Immature natural killer cell (primary cell): ENCODE measurements at regions not wholly inside any gene's neighbourhood (a gene's known extent, or its start where the extent isn't known, plus 50 kb on each side); places are given as distances from the start of the nearest gene placed in this dataset.

ENCODE experiments used
- DNase-seq, 3 donors: peaks; one replicate each; pipeline ENCODE4 v3.0.0; 2022; ENCODE audit warnings: mixed read lengths in 1 of 3
- H3K27ac Mint-ChIP-seq, 6 donors: one replicate each; pipeline ENCODE4 v1.8.0; 2020; ENCODE audit warnings: mixed read lengths in 6 of 6, mild to moderate bottlenecking in 5 of 6, inconsistent platforms in 4 of 6, moderate library complexity in 3 of 6
- H3K27me3 Mint-ChIP-seq, 3 donors: one replicate each; pipeline ENCODE4 v1.8.0; 2020 to 2021; ENCODE audit warnings: low read depth in 3 of 3, mild to moderate bottlenecking in 3 of 3, mixed read lengths in 3 of 3, moderate library complexity in 3 of 3, inconsistent platforms in 1 of 3
- H3K36me3 Mint-ChIP-seq, 3 donors: one replicate each; pipeline ENCODE4 v1.8.0; 2020; ENCODE audit warnings: mixed read lengths in 3 of 3, inconsistent platforms in 2 of 3, mild to moderate bottlenecking in 2 of 3
- H3K4me1 Mint-ChIP-seq, 2 donors: one replicate each; pipeline ENCODE4 v1.8.0; 2020; ENCODE audit warnings: inconsistent platforms in 2 of 2, mild to moderate bottlenecking in 2 of 2, mixed read lengths in 2 of 2, moderate library complexity in 1 of 2
- H3K4me3 Mint-ChIP-seq, 5 donors: one replicate each; pipeline ENCODE4 v1.8.0; 2020; ENCODE audit warnings: mild to moderate bottlenecking in 5 of 5, mixed read lengths in 5 of 5, inconsistent platforms in 3 of 5, moderate library complexity in 3 of 5
- H3K9me3 Mint-ChIP-seq, 6 donors: one replicate each; pipeline ENCODE4 v1.8.0; 2020; ENCODE audit warnings: mild to moderate bottlenecking in 6 of 6, mixed read lengths in 6 of 6, inconsistent platforms in 4 of 6, moderate library complexity in 3 of 6

- Mint-ChIP-seq H3K4me1 (peaks cover 8 to 9% of the 10 kb centered on the region in 2 donors), H3K9me3 (peaks cover 0 to 1% (median 0%) of the 10 kb centered on the region in 6 donors), H3K27me3 (peaks cover 0 to 2% (median 0%) of the 10 kb centered on the region in 3 donors), H3K36me3 (no peaks in the 10 kb centered on the region), H3K27ac (peak overlapping the region in 1 of 6 donors; percentile 3), H3K4me3 (no peak overlapping the region)
- no peak for DNase-seq
Observed at GRCh38 chr13:40211586-40211968, 454.9 kb downstream of the FOXO1 start.

- H3K4me3 Mint-ChIP-seq: no peak overlapping the region
- H3K4me1 Mint-ChIP-seq: no peaks in the 10 kb centered on the region
- peak overlapping the region in 2 of 6 donors; percentile 2 to 10 for H3K27ac Mint-ChIP-seq
- H3K27me3 Mint-ChIP-seq: peaks cover 0 to 2% (median 0%) of the 10 kb centered on the region in 3 donors
- peaks cover 0 to 1% (median 0%) of the 10 kb centered on the region in 6 donors for H3K9me3 Mint-ChIP-seq
- no peaks in the 10 kb centered on the region for H3K36me3 Mint-ChIP-seq
- no peak for DNase-seq
Observed at GRCh38 chr13:40213779-40214178, 452.7 kb downstream of the FOXO1 start.

- no peak for DNase-seq
- peaks cover 4% of the 10 kb centered on the region in 2 donors for H3K4me1 Mint-ChIP-seq
- peak overlapping the region in 2 of 6 donors; percentile 0 to 12 for H3K27ac Mint-ChIP-seq
Observed at GRCh38 chr13:40215311-40215710, 451.1 kb downstream of the FOXO1 start.

GRCh38 chr13:40215747-40216146, 450.7 kb downstream of the FOXO1 start:
- peaks cover 8 to 9% of the 10 kb centered on the region in 2 donors for H3K4me1 Mint-ChIP-seq

More at GRCh38 chr13:40215311-40215710, 451.1 kb downstream of the FOXO1 start:
- Mint-ChIP-seq H3K4me3 (no peak overlapping the region), H3K9me3 (peaks cover 0 to 1% (median 0%) of the 10 kb centered on the region in 6 donors), H3K36me3 (no peaks in the 10 kb centered on the region), H3K27me3 (peaks cover 0 to 2% (median 0%) of the 10 kb centered on the region in 3 donors)

GRCh38 chr13:40217675-40218074, 448.8 kb downstream of the FOXO1 start:
- Mint-ChIP-seq H3K36me3 (no peaks in the 10 kb centered on the region), H3K4me3 (no peak overlapping the region), H3K9me3 (no peaks in the 10 kb centered on the region), H3K27ac (no peak overlapping the region), H3K4me1 (peaks cover 28% of the 10 kb centered on the region in 2 donors), H3K27me3 (peaks cover 0 to 5% (median 0%) of the 10 kb centered on the region in 3 donors)
- no peak for DNase-seq

More at GRCh38 chr13:40215747-40216146, 450.7 kb downstream of the FOXO1 start:
- DNase-seq: no peak
- Mint-ChIP-seq H3K9me3 (peaks cover 0 to 1% (median 0%) of the 10 kb centered on the region in 6 donors), H3K4me3 (no peak overlapping the region), H3K27ac (peak overlapping the region in 2 of 6 donors; percentile 12 to 31), H3K36me3 (no peaks in the 10 kb centered on the region), H3K27me3 (peaks cover 0 to 2% (median 0%) of the 10 kb centered on the region in 3 donors)

- peaks cover 32 to 34% of the 10 kb centered on the region in 2 donors for H3K4me1 Mint-ChIP-seq
- H3K27ac Mint-ChIP-seq: peak overlapping the region; percentile 82 to 98 (median 92)
- H3K9me3 Mint-ChIP-seq: no peaks in the 10 kb centered on the region
- H3K27me3 Mint-ChIP-seq: peaks cover 0 to 5% (median 2%) of the 10 kb centered on the region in 3 donors
- no peaks in the 10 kb centered on the region for H3K36me3 Mint-ChIP-seq
- DNase-seq: peak; percentile 4 to 45 (median 28)
- peak overlapping the region in 3 of 5 donors; percentile 56 to 81 (median 71) for H3K4me3 Mint-ChIP-seq
Observed at GRCh38 chr13:40220299-40220935, 446.0 kb downstream of the FOXO1 start.

GRCh38 chr13:40221131-40221459, 445.3 kb downstream of the FOXO1 start:
- H3K4me3 Mint-ChIP-seq: peak overlapping the region; percentile 48 to 81 (median 61)
- DNase-seq: no peak
- H3K9me3 Mint-ChIP-seq: no peaks in the 10 kb centered on the region
- H3K27ac Mint-ChIP-seq: peak overlapping the region; percentile 82 to 98 (median 92)
- peaks cover 32 to 34% of the 10 kb centered on the region in 2 donors for H3K4me1 Mint-ChIP-seq
- H3K36me3 Mint-ChIP-seq: no peaks in the 10 kb centered on the region
- H3K27me3 Mint-ChIP-seq: peaks cover 0 to 3% (median 2%) of the 10 kb centered on the region in 3 donors

- Mint-ChIP-seq H3K27me3 (peaks cover 0 to 3% (median 2%) of the 10 kb centered on the region in 3 donors), H3K4me1 (peaks cover 32 to 34% of the 10 kb centered on the region in 2 donors), H3K9me3 (no peaks in the 10 kb centered on the region), H3K4me3 (peak overlapping the region; percentile 48 to 81 (median 61)), H3K36me3 (no peaks in the 10 kb centered on the region), H3K27ac (peak overlapping the region; percentile 82 to 98 (median 92))
- DNase-seq: peak; percentile 61 to 80 (median 68)
Observed at GRCh38 chr13:40221460-40222201, 444.8 kb downstream of the FOXO1 start.

GRCh38 chr13:40223585-40223984, 442.9 kb downstream of the FOXO1 start:
- H3K4me1 Mint-ChIP-seq: peaks cover 32 to 34% of the 10 kb centered on the region in 2 donors
- H3K27me3 Mint-ChIP-seq: peaks cover 0 to 3% (median 2%) of the 10 kb centered on the region in 3 donors
- H3K27ac Mint-ChIP-seq: peak overlapping the region in 3 of 6 donors; percentile 31 to 88 (median 77)
- H3K36me3 Mint-ChIP-seq: no peaks in the 10 kb centered on the region
- H3K4me3 Mint-ChIP-seq: no peak overlapping the region
- no peak for DNase-seq
- no peaks in the 10 kb centered on the region for H3K9me3 Mint-ChIP-seq

GRCh38 chr13:40228496-40228895, 437.9 kb downstream of the FOXO1 start:
- no peaks in the 10 kb centered on the region for H3K9me3 Mint-ChIP-seq
- no peak overlapping the region for H3K4me3 Mint-ChIP-seq
- no peaks in the 10 kb centered on the region for H3K36me3 Mint-ChIP-seq
- DNase-seq: no peak
- peaks cover 0 to 4% (median 0%) of the 10 kb centered on the region in 3 donors for H3K27me3 Mint-ChIP-seq
- H3K4me1 Mint-ChIP-seq: peaks cover 0 to 1% of the 10 kb centered on the region in 2 donors
- no peak overlapping the region for H3K27ac Mint-ChIP-seq

- Mint-ChIP-seq H3K4me1 (no peaks in the 10 kb centered on the region), H3K9me3 (no peaks in the 10 kb centered on the region), H3K36me3 (no peaks in the 10 kb centered on the region), H3K27ac (peak overlapping the region in 1 of 6 donors; percentile 10), H3K4me3 (no peak overlapping the region), H3K27me3 (peaks cover 0 to 4% (median 0%) of the 10 kb centered on the region in 3 donors)
- no peak for DNase-seq
Observed at GRCh38 chr13:40228990-40229389, 437.5 kb downstream of the FOXO1 start.

GRCh38 chr13:40230833-40231266, 435.6 kb downstream of the FOXO1 start:
- Mint-ChIP-seq H3K36me3 (no peaks in the 10 kb centered on the region), H3K27me3 (peaks cover 0 to 4% (median 0%) of the 10 kb centered on the region in 3 donors), H3K4me3 (no peak overlapping the region), H3K9me3 (no peaks in the 10 kb centered on the region), H3K4me1 (no peaks in the 10 kb centered on the region), H3K27ac (peak overlapping the region in 1 of 6 donors; percentile 58)
- DNase-seq: no peak

- DNase-seq: no peak
- peaks cover 0 to 4% (median 0%) of the 10 kb centered on the region in 3 donors for H3K27me3 Mint-ChIP-seq
- no peaks in the 10 kb centered on the region for H3K4me1 Mint-ChIP-seq
- H3K9me3 Mint-ChIP-seq: no peaks in the 10 kb centered on the region
- no peak overlapping the region for H3K27ac Mint-ChIP-seq
- H3K4me3 Mint-ChIP-seq: no peak overlapping the region
- no peaks in the 10 kb centered on the region for H3K36me3 Mint-ChIP-seq
Observed at GRCh38 chr13:40231311-40231710, 435.1 kb downstream of the FOXO1 start.

GRCh38 chr13:40231751-40232150, 434.7 kb downstream of the FOXO1 start:
- Mint-ChIP-seq H3K9me3 (no peaks in the 10 kb centered on the region), H3K4me1 (no peaks in the 10 kb centered on the region), H3K27ac (no peak overlapping the region), H3K4me3 (no peak overlapping the region), H3K27me3 (peaks cover 0 to 4% (median 1%) of the 10 kb centered on the region in 3 donors), H3K36me3 (no peaks in the 10 kb centered on the region)
- no peak for DNase-seq
